ENCODE measurements at regions not wholly inside any gene's neighbourhood (a gene's known extent, or its start where the extent isn't known, plus 50 kb on each side); places are given as distances from the start of the nearest gene placed in this dataset.
"Not testable (repeated sequence)": the region's sequence is repeated elsewhere in the genome, so short reads cannot be mapped to it uniquely, and the experiment has no call there.

GRCh38 chr5:40235471-40236400, 444.0 kb upstream of the PTGER4 start:
- Histone ChIP-seq H3K27me3 (ENCODE audit: control insufficient read depth, insufficient read depth, low read length, poor library complexity, severe bottlenecking) (no peaks in the 10 kb centered on the region), H3K27ac (ENCODE audit: insufficient read depth, low read depth, low read length, poor library complexity, severe bottlenecking) (no peak overlapping the region), H3K4me3 (ENCODE audit: insufficient read depth, low read depth, low read length) (no peak overlapping the region), H3K9me3 (ENCODE audit: control insufficient read depth, low read length) (no peaks in the 10 kb centered on the region), H3K36me3 (ENCODE audit: control insufficient read depth, insufficient read depth, low read length) (no peaks in the 10 kb centered on the region), H3K4me1 (ENCODE audit: control insufficient read depth, insufficient read depth, low read length) (no peaks in the 10 kb centered on the region)
- 72 to 79% methylated on average over 5 of the region's 6 CpGs for WGBS, 2 experiments

GRCh38 chr5:40233268-40233667, 446.4 kb upstream of the PTGER4 start:
- Histone ChIP-seq H3K4me3 (ENCODE audit: insufficient read depth, low read depth, low read length) (no peak overlapping the region), H3K4me1 (ENCODE audit: control insufficient read depth, insufficient read depth, low read length) (no peaks in the 10 kb centered on the region), H3K9me3 (ENCODE audit: control insufficient read depth, low read length) (no peaks in the 10 kb centered on the region), H3K27ac (ENCODE audit: insufficient read depth, low read depth, low read length, poor library complexity, severe bottlenecking) (no peak overlapping the region), H3K27me3 (ENCODE audit: control insufficient read depth, insufficient read depth, low read length, poor library complexity, severe bottlenecking) (no peaks in the 10 kb centered on the region), H3K36me3 (ENCODE audit: control insufficient read depth, insufficient read depth, low read length) (no peaks in the 10 kb centered on the region)

- no peaks in the 10 kb centered on the region for H3K36me3 ChIP-seq (ENCODE audit: control insufficient read depth, insufficient read depth, low read length)
- H3K4me1 ChIP-seq (ENCODE audit: control insufficient read depth, insufficient read depth, low read length), result no peaks in the 10 kb centered on the region
- no peak overlapping the region for H3K4me3 ChIP-seq (ENCODE audit: insufficient read depth, low read depth, low read length)
- H3K27ac ChIP-seq (ENCODE audit: insufficient read depth, low read depth, low read length, poor library complexity, severe bottlenecking), result no peak overlapping the region
- WGBS, 2 experiments, result 91 to 95% methylated on average over 2 of the region's 2 CpGs
- H3K9me3 ChIP-seq (ENCODE audit: control insufficient read depth, low read length), result no peaks in the 10 kb centered on the region
- H3K27me3 ChIP-seq (ENCODE audit: control insufficient read depth, insufficient read depth, low read length, poor library complexity, severe bottlenecking), result no peaks in the 10 kb centered on the region
Measured at GRCh38 chr5:40227931-40228330, 451.8 kb upstream of the PTGER4 start.

- Histone ChIP-seq H3K27me3 (ENCODE audit: control insufficient read depth, insufficient read depth, low read length, poor library complexity, severe bottlenecking) (no peaks in the 10 kb centered on the region), H3K9me3 (ENCODE audit: control insufficient read depth, low read length) (no peaks in the 10 kb centered on the region), H3K36me3 (ENCODE audit: control insufficient read depth, insufficient read depth, low read length) (no peaks in the 10 kb centered on the region), H3K4me3 (ENCODE audit: insufficient read depth, low read depth, low read length) (no peak overlapping the region), H3K27ac (ENCODE audit: insufficient read depth, low read depth, low read length, poor library complexity, severe bottlenecking) (no peak overlapping the region), H3K4me1 (ENCODE audit: control insufficient read depth, insufficient read depth, low read length) (no peaks in the 10 kb centered on the region)
- WGBS, 2 experiments, result 83 to 90% methylated on average over 2 of the region's 2 CpGs
Measured at GRCh38 chr5:40227366-40227765, 452.3 kb upstream of the PTGER4 start.

- H3K36me3 ChIP-seq (ENCODE audit: control insufficient read depth, insufficient read depth, low read length), result no peaks in the 10 kb centered on the region
- H3K27ac ChIP-seq (ENCODE audit: insufficient read depth, low read depth, low read length, poor library complexity, severe bottlenecking), result no peak overlapping the region
- no peaks in the 10 kb centered on the region for H3K27me3 ChIP-seq (ENCODE audit: control insufficient read depth, insufficient read depth, low read length, poor library complexity, severe bottlenecking)
- WGBS, 2 experiments, result 87 to 94% methylated on average over 2 of the region's 2 CpGs
- no peaks in the 10 kb centered on the region for H3K4me1 ChIP-seq (ENCODE audit: control insufficient read depth, insufficient read depth, low read length)
- no peaks in the 10 kb centered on the region for H3K9me3 ChIP-seq (ENCODE audit: control insufficient read depth, low read length)
- H3K4me3 ChIP-seq (ENCODE audit: insufficient read depth, low read depth, low read length), result no peak overlapping the region
Measured at GRCh38 chr5:40226906-40227305, 452.8 kb upstream of the PTGER4 start.

GRCh38 chr5:40225147-40225546, 454.6 kb upstream of the PTGER4 start:
- 100% methylated on average over 1 of the region's 2 CpGs; no CpG with 5 or more reads in 1 of the 2 experiments for WGBS, 2 experiments
- not testable (repeated sequence) for H3K27ac ChIP-seq (ENCODE audit: insufficient read depth, low read depth, low read length, poor library complexity, severe bottlenecking)

GRCh38 chr5:40224421-40224820, 455.3 kb upstream of the PTGER4 start:
- Histone ChIP-seq H3K36me3 (ENCODE audit: control insufficient read depth, insufficient read depth, low read length) (no peaks in the 10 kb centered on the region), H3K27ac (ENCODE audit: insufficient read depth, low read depth, low read length, poor library complexity, severe bottlenecking) (no peak overlapping the region), H3K27me3 (ENCODE audit: control insufficient read depth, insufficient read depth, low read length, poor library complexity, severe bottlenecking) (no peaks in the 10 kb centered on the region), H3K4me3 (ENCODE audit: insufficient read depth, low read depth, low read length) (no peak overlapping the region), H3K4me1 (ENCODE audit: control insufficient read depth, insufficient read depth, low read length) (no peaks in the 10 kb centered on the region), H3K9me3 (ENCODE audit: control insufficient read depth, low read length) (no peaks in the 10 kb centered on the region)
- 97 to 100% methylated on average over 1 to 2 of the region's 2 CpGs for WGBS, 2 experiments

More at GRCh38 chr5:40225147-40225546, 454.6 kb upstream of the PTGER4 start:
- not testable (repeated sequence) for H3K4me3 ChIP-seq (ENCODE audit: insufficient read depth, low read depth, low read length); H3K4me1 ChIP-seq (ENCODE audit: control insufficient read depth, insufficient read depth, low read length); H3K36me3 ChIP-seq (ENCODE audit: control insufficient read depth, insufficient read depth, low read length); H3K9me3 ChIP-seq (ENCODE audit: control insufficient read depth, low read length); H3K27me3 ChIP-seq (ENCODE audit: control insufficient read depth, insufficient read depth, low read length, poor library complexity, severe bottlenecking)

GRCh38 chr5:40223884-40224402, 455.8 kb upstream of the PTGER4 start:
- Histone ChIP-seq H3K4me1 (ENCODE audit: control insufficient read depth, insufficient read depth, low read length) (no peaks in the 10 kb centered on the region), H3K9me3 (ENCODE audit: control insufficient read depth, low read length) (no peaks in the 10 kb centered on the region), H3K36me3 (ENCODE audit: control insufficient read depth, insufficient read depth, low read length) (no peaks in the 10 kb centered on the region), H3K27me3 (ENCODE audit: control insufficient read depth, insufficient read depth, low read length, poor library complexity, severe bottlenecking) (no peaks in the 10 kb centered on the region), H3K27ac (ENCODE audit: insufficient read depth, low read depth, low read length, poor library complexity, severe bottlenecking) (no peak overlapping the region), H3K4me3 (ENCODE audit: insufficient read depth, low read depth, low read length) (no peak overlapping the region)
- 96 to 100% methylated on average over 5 of the region's 5 CpGs for WGBS, 2 experiments

- WGBS, 2 experiments, result 91 to 95% methylated on average over 4 of the region's 4 CpGs
- no peak overlapping the region for H3K4me3 ChIP-seq (ENCODE audit: insufficient read depth, low read depth, low read length)
- H3K4me1 ChIP-seq (ENCODE audit: control insufficient read depth, insufficient read depth, low read length), result no peaks in the 10 kb centered on the region
- H3K36me3 ChIP-seq (ENCODE audit: control insufficient read depth, insufficient read depth, low read length), result no peaks in the 10 kb centered on the region
- H3K9me3 ChIP-seq (ENCODE audit: control insufficient read depth, low read length), result no peaks in the 10 kb centered on the region
- no peak overlapping the region for H3K27ac ChIP-seq (ENCODE audit: insufficient read depth, low read depth, low read length, poor library complexity, severe bottlenecking)
- H3K27me3 ChIP-seq (ENCODE audit: control insufficient read depth, insufficient read depth, low read length, poor library complexity, severe bottlenecking), result no peaks in the 10 kb centered on the region
Measured at GRCh38 chr5:40221796-40222195, 457.9 kb upstream of the PTGER4 start.

- no peak overlapping the region for H3K27ac ChIP-seq (ENCODE audit: insufficient read depth, low read depth, low read length, poor library complexity, severe bottlenecking)
- 84 to 94% methylated on average over 1 to 2 of the region's 2 CpGs for WGBS, 2 experiments
Measured at GRCh38 chr5:40221255-40221654, 458.5 kb upstream of the PTGER4 start.

More at GRCh38 chr5:40221255-40221654, 458.5 kb upstream of the PTGER4 start:
- H3K27me3 ChIP-seq (ENCODE audit: control insufficient read depth, insufficient read depth, low read length, poor library complexity, severe bottlenecking), result no peaks in the 10 kb centered on the region
- no peaks in the 10 kb centered on the region for H3K36me3 ChIP-seq (ENCODE audit: control insufficient read depth, insufficient read depth, low read length)
- H3K9me3 ChIP-seq (ENCODE audit: control insufficient read depth, low read length), result no peaks in the 10 kb centered on the region
- H3K4me3 ChIP-seq (ENCODE audit: insufficient read depth, low read depth, low read length), result no peak overlapping the region
- no peaks in the 10 kb centered on the region for H3K4me1 ChIP-seq (ENCODE audit: control insufficient read depth, insufficient read depth, low read length)

Measured in ectodermal cell (in vitro differentiated cells).